Activated CD4-positive, alpha-beta T cell treated with anti-CD3 and anti-CD28 coated beads, Interleukin-2, amount 10 ng/mL, durations not matched to agents 7 days and 5 days (primary cell): ENCODE measurements at regions not wholly inside any gene's neighbourhood (a gene's known extent, or its start where the extent isn't known, plus 50 kb on each side); places are given as distances from the start of the nearest gene placed in this dataset.
"Not testable (repeated sequence)": the region's sequence is repeated elsewhere in the genome, so short reads cannot be mapped to it uniquely, and the experiment has no call there.

Source experiments
- CTCF ChIA-PET: fragments of 350-600 bp; sonication (Branson Sonifier 250); formaldehyde crosslinking; loops from one replicate; lab custom pipeline; 2021; ENCODE audit warnings: antibody characterized with exemption; lab: Charles Lee
- POLR2A ChIA-PET: fragments of 350-600 bp; sonication (Branson Sonifier 250); formaldehyde crosslinking; loops from one replicate; lab custom pipeline; 2021; ENCODE audit warnings: antibody characterized with exemption; lab: Charles Lee
- DNase-seq: peaks from one replicate; pipeline ENCODE4 v3.0.0-alpha.2; 2020
- H3K27ac Mint-ChIP-seq: one replicate; pipeline ENCODE4 v1.8.0; 2021; ENCODE audit warnings: mild to moderate bottlenecking, moderate library complexity, mixed read lengths
- H3K27me3 Mint-ChIP-seq: one replicate; pipeline ENCODE4 v1.8.0; 2021; ENCODE audit warnings: mixed read lengths
- H3K36me3 Mint-ChIP-seq: one replicate; pipeline ENCODE4 v1.8.0; 2021; ENCODE audit warnings: low read depth, mixed read lengths
- H3K4me1 Mint-ChIP-seq: one replicate; pipeline ENCODE4 v1.8.0; 2021; ENCODE audit warnings: mixed read lengths
- H3K4me3 Mint-ChIP-seq: one replicate; pipeline ENCODE4 v1.8.0; 2021; ENCODE audit warnings: mild to moderate bottlenecking, moderate library complexity, mixed read lengths
- H3K9me3 Mint-ChIP-seq: one replicate; pipeline ENCODE4 v1.8.0; 2021; ENCODE audit warnings: mixed read lengths

DNA sequence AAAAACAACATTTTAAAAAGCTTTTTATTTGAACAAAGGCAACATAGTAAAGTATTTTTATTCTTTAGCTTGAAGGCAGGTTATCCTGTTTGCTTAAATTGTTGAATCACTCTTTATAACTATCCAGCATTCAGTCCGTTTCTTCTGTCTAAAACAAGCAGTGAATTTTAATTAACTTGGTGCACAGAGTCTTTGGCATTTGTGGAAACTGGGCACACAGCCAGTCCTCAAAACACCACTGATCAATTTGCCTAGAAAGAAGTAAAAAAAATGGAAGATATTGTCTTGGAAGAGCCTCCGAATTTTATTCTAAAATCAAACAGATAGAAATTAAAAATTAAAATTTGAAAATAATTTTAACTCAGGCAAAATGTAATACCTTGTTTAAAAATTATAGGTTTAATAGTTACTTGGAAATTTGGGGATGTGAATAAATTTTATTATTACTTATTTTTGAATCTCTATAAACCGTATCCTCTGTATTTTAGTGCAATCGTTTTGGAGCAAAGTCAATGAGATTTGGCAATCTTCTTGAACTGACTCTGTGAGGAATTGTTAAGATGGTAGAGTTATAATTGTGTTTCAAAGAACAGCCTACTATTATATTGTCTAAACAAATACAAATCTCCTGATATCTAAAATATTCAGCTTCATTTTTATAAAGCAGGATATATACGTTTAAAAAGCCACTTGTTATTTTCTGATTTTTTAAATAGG is 927.0 kb downstream of the SLC16A7 start:
- no peak for DNase-seq
- Mint-ChIP-seq H3K36me3 (no peaks in the 10 kb centered on the region), H3K27me3 (no peaks in the 10 kb centered on the region), H3K4me1 (no peaks in the 10 kb centered on the region), H3K27ac (no peak overlapping the region), H3K9me3 (peaks cover 3% of the 10 kb centered on the region), H3K4me3 (no peak overlapping the region)
- POLR2A ChIA-PET, result no interaction called here
- CTCF ChIA-PET, result no interaction called here

GRCh38 chr12:60529261-60529660 is 933.4 kb downstream of the SLC16A7 start:
- DNase-seq, result no peak
- Mint-ChIP-seq H3K9me3 (peaks cover 2% of the 10 kb centered on the region), H3K4me1 (no peaks in the 10 kb centered on the region), H3K27me3 (no peaks in the 10 kb centered on the region), H3K4me3 (no peak overlapping the region), H3K36me3 (no peaks in the 10 kb centered on the region), H3K27ac (no peak overlapping the region)
- POLR2A ChIA-PET, result no interaction called here
- CTCF ChIA-PET, result no interaction called here

- POLR2A ChIA-PET, result no interaction called here
- Mint-ChIP-seq H3K27me3 (no peaks in the 10 kb centered on the region), H3K9me3 (peaks cover 2% of the 10 kb centered on the region), H3K4me3 (no peak overlapping the region), H3K27ac (no peak overlapping the region), H3K4me1 (no peaks in the 10 kb centered on the region), H3K36me3 (no peaks in the 10 kb centered on the region)
- CTCF ChIA-PET, result no interaction called here
- no peak for DNase-seq
Observed at GRCh38 chr12:60529723-60530122, 933.9 kb downstream of the SLC16A7 start.

- no peaks in the 10 kb centered on the region for H3K27me3 Mint-ChIP-seq
- ChIA-PET CTCF (no interaction called here), POLR2A (no interaction called here)
- H3K4me1 Mint-ChIP-seq, result no peaks in the 10 kb centered on the region
- no peak overlapping the region for H3K4me3 Mint-ChIP-seq
- DNase-seq, result no peak
- peaks cover 2% of the 10 kb centered on the region for H3K9me3 Mint-ChIP-seq
- no peak overlapping the region for H3K27ac Mint-ChIP-seq
- H3K36me3 Mint-ChIP-seq, result no peaks in the 10 kb centered on the region
Observed at GRCh38 chr12:60535363-60535762, 939.5 kb downstream of the SLC16A7 start.

DNA sequence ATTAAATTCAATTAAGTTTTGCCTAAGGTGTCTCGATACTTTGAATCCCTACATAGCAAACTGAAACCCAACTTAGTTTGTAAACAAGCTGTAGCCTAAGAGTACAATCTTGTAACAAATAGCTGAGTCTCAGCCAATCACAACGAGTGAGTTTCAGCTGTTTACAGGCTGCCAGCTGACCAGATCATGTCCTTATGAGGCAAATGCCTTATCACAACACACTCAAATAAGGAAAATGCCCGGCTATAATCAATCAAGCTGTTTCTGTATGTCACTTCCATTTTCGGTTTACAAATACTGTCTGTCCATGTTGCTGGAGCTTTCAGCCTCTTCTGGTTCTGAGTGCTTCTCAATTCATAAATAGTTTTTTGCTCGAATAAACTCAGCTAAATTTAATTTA is 943.8 kb downstream of the SLC16A7 start:
- no peak for DNase-seq
- POLR2A ChIA-PET, result no interaction called here
- no peaks in the 10 kb centered on the region for H3K36me3 Mint-ChIP-seq
- H3K4me1 Mint-ChIP-seq, result no peaks in the 10 kb centered on the region
- H3K27ac Mint-ChIP-seq, result no peak overlapping the region
- H3K4me3 Mint-ChIP-seq, result no peak overlapping the region
- H3K27me3 Mint-ChIP-seq, result no peaks in the 10 kb centered on the region
- CTCF ChIA-PET, result no interaction called here
- no peaks in the 10 kb centered on the region for H3K9me3 Mint-ChIP-seq

DNA sequence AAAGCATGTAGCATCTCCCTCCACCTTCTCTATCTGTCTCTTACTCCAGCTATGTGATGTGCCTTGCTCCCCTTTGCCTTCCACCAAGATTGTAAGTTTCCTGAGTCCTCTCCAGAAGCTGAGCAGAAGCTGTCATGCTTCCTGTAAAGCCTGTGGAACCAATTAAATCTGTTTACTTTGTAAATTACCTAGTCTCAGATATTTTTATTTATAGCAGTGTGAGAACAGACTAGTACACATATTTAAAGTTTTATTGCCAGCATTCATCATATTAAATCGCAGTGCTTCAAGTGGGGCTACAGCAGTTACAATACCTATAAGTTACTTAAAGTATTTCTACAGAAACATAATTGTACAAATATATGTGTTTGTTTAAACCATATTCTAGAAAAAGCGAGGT is 973.1 kb downstream of the SLC16A7 start:
- Mint-ChIP-seq H3K4me1 (no peaks in the 10 kb centered on the region), H3K9me3 (no peaks in the 10 kb centered on the region), H3K36me3 (no peaks in the 10 kb centered on the region), H3K4me3 (no peak overlapping the region), H3K27ac (no peak overlapping the region), H3K27me3 (no peaks in the 10 kb centered on the region)
- ChIA-PET CTCF (no interaction called here), POLR2A (no interaction called here)
- DNase-seq, result no peak

DNA sequence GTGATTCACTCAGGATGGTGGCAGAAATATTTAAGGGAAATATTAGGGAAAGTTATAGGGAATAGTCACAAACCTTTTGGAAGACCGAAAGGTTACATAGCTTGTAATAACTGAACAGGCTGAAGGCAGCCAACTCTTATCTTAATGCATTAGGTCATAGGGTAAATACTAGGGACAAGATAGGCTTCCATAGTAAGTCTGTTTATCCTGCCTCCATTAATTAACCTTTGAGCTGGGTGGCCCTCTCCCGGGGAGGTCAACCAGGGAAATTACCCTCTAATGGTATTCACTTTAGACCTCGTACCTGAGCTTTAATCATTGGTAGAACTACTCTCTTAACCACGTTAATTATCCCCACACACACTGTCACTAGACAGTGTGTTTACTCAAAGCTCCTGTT is 981.8 kb downstream of the SLC16A7 start:
- POLR2A ChIA-PET, result no interaction called here
- H3K9me3 Mint-ChIP-seq, result no peaks in the 10 kb centered on the region
- no peaks in the 10 kb centered on the region for H3K27me3 Mint-ChIP-seq
- CTCF ChIA-PET, result no interaction called here
- H3K4me3 Mint-ChIP-seq, result no peak overlapping the region
- DNase-seq, result no peak
- H3K4me1 Mint-ChIP-seq, result no peaks in the 10 kb centered on the region
- H3K27ac Mint-ChIP-seq, result no peak overlapping the region
- no peaks in the 10 kb centered on the region for H3K36me3 Mint-ChIP-seq

- H3K27ac Mint-ChIP-seq, DNase-seq, H3K4me1 Mint-ChIP-seq, H3K4me3 Mint-ChIP-seq, H3K27me3 Mint-ChIP-seq, POLR2A ChIA-PET, H3K36me3 Mint-ChIP-seq, CTCF ChIA-PET: not testable (repeated sequence)
- peaks cover 10% of the 10 kb centered on the region for H3K9me3 Mint-ChIP-seq
Observed at GRCh38 chr12:60587664-60588063, 991.8 kb downstream of the SLC16A7 start.

DNA sequence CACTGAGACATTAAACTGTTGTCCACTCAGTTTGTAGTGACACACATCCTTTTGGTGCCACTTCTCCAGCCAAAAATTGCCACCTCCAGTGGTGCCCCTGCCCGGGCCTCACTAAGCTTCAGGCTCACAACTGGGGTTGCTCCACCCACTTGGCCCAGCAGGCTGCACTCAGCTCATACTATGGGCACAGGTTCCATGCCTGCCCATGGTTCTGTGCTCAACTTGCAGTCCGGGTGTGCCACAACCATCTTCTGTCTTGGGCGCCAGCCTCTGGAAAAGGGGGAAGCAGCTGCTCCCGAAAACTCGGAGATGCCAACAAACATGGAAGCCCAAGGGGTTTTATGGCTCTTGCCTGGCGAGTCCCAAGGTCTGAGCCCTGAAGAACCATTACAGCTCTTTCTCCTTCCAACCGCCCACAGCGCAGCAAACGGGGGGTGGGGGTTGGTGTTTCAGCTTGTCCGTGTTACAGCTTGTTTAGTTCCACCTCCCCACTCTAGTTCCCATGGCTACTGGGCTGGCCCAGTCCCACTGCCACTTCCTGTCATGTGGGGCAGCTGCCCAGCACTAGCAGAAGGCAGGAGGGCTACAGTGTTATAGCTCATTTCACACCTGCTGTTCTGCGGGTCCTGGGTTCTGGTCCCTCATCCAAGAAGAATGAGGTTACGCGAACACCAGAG is 998.3 kb downstream of the SLC16A7 start:
- H3K9me3 Mint-ChIP-seq, result peaks cover 2% of the 10 kb centered on the region
- no peaks in the 10 kb centered on the region for H3K27me3 Mint-ChIP-seq
- H3K4me1 Mint-ChIP-seq, result no peaks in the 10 kb centered on the region
- ChIA-PET CTCF (interaction anchor here (0.6 kb wide), 1 partner anchor 15 kb away, joined by 4 read pairs; no protein-coding TSS in a partner anchor), POLR2A (no interaction called here)
- no peaks in the 10 kb centered on the region for H3K36me3 Mint-ChIP-seq
- no peak overlapping the region for H3K4me3 Mint-ChIP-seq
- no peak for DNase-seq
- H3K27ac Mint-ChIP-seq, result no peak overlapping the region

- Mint-ChIP-seq H3K4me3 (no peak overlapping the region), H3K27ac (no peak overlapping the region), H3K36me3 (no peaks in the 10 kb centered on the region), H3K27me3 (no peaks in the 10 kb centered on the region), H3K4me1 (no peaks in the 10 kb centered on the region), H3K9me3 (peaks cover 7% of the 10 kb centered on the region)
- ChIA-PET POLR2A (no interaction called here), CTCF (no interaction called here)
- no peak for DNase-seq
Observed at GRCh38 chr12:60602601-60603000, 1006.8 kb downstream of the SLC16A7 start.

DNA sequence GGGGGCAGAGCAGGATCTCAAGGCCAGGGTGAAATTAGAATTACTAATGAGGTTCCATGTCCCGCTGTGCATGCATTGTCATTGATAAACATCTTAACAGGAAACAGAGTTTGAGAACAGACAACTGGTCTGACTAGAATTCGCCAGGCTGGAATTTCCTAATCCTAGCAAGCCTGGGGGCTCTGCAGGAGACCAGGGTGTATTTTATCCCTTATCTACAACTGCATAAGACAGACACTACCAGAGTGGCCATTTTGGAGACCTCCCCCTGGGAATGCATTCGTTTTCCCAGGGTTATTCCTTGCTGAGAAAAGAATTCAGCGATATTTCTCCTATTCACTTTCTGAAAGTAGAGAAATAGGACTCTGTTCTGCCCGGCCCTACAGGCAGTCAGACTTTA is 1007.6 kb downstream of the SLC16A7 start:
- H3K4me3 Mint-ChIP-seq, DNase-seq, H3K27ac Mint-ChIP-seq, H3K36me3 Mint-ChIP-seq, POLR2A ChIA-PET, CTCF ChIA-PET, H3K4me1 Mint-ChIP-seq, H3K27me3 Mint-ChIP-seq, H3K9me3 Mint-ChIP-seq: not testable (repeated sequence)

- CTCF ChIA-PET, result no interaction called here
- POLR2A ChIA-PET, result no interaction called here
- Mint-ChIP-seq H3K27me3 (no peaks in the 10 kb centered on the region), H3K4me1 (no peaks in the 10 kb centered on the region), H3K27ac (no peak overlapping the region), H3K9me3 (peaks cover 9% of the 10 kb centered on the region), H3K4me3 (no peak overlapping the region), H3K36me3 (no peaks in the 10 kb centered on the region)
- DNase-seq, result no peak
Observed at GRCh38 chr12:60616400-60616799, 1020.6 kb downstream of the SLC16A7 start.

DNA sequence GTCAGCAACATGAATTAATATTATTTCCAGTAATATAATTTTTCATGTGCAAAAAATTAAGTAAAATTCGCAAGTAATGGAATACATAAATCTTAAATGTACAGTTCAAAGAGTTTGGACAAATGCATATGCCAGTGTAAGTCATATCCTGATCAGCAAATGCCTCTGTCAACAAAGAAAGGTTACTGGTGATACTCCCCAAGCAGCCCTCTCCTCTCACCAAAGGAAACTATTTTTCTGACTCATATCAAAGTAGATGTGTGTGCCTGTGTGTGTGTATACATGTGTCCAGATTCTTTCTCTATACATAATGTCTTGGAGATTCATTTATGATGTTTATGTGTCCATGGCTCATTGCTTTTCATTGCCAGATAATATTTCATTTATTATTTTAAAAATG is 1035.0 kb downstream of the SLC16A7 start:
- no peaks in the 10 kb centered on the region for H3K36me3 Mint-ChIP-seq

DNA sequence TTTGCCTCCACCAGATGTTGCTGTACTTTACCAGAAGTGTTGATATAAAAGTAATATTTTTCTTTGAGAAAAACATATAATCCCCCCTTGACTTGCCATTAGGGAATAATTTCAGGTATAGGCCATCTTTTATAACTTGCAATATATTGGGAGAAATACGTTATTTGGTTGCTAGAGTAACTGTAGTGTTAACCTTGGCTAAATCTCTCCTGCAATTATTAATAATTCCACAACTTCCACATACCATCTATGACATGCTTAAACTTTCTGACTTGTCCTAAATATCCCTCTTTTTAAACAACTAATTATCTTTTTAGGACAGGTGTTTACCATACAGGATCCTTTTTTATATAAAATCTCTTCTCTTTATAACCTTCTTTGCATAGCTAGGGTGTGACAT is 1048.2 kb downstream of the SLC16A7 start:
- CTCF ChIA-PET, result no interaction called here
- no peaks in the 10 kb centered on the region for H3K27me3 Mint-ChIP-seq
- H3K36me3 Mint-ChIP-seq, result no peaks in the 10 kb centered on the region
- H3K4me1 Mint-ChIP-seq, result no peaks in the 10 kb centered on the region
- DNase-seq, result no peak
- H3K9me3 Mint-ChIP-seq, result peaks cover 21% of the 10 kb centered on the region
- POLR2A ChIA-PET, result no interaction called here
- no peak overlapping the region for H3K4me3 Mint-ChIP-seq
- no peak overlapping the region for H3K27ac Mint-ChIP-seq

More for the DNA sequence above, 1035.0 kb downstream of the SLC16A7 start:
- DNase-seq, result no peak
- Mint-ChIP-seq H3K27me3 (no peaks in the 10 kb centered on the region), H3K4me3 (no peak overlapping the region), H3K27ac (no peak overlapping the region), H3K4me1 (no peaks in the 10 kb centered on the region), H3K9me3 (no peaks in the 10 kb centered on the region)
- ChIA-PET POLR2A (no interaction called here), CTCF (no interaction called here)
